GM23248 (cell line): ENCODE measurements at regions not wholly inside any gene's neighbourhood (a gene's known extent, or its start where the extent isn't known, plus 50 kb on each side); places are given as distances from the start of the nearest gene placed in this dataset.

Experiments used
- EZH2 ChIP-seq: fragments of 200-600 bp; sonication (generic); IDR thresholded peaks from 2 replicates; pipeline ENCODE4 v1.6.1; 2018; ENCODE audit warnings: antibody characterized with exemption, mild to moderate bottlenecking; ENCODE audit not compliant: insufficient read depth, poor library complexity, severe bottlenecking
- EZH2phosphoT487 ChIP-seq: fragments of 200-600 bp; sonication (generic); IDR thresholded peaks from 2 replicates; pipeline ENCODE4 v1.6.1; 2018; ENCODE audit warnings: antibody characterized with exemption, moderate library complexity, mild to moderate bottlenecking, low read depth; ENCODE audit not compliant: insufficient read depth

DNA sequence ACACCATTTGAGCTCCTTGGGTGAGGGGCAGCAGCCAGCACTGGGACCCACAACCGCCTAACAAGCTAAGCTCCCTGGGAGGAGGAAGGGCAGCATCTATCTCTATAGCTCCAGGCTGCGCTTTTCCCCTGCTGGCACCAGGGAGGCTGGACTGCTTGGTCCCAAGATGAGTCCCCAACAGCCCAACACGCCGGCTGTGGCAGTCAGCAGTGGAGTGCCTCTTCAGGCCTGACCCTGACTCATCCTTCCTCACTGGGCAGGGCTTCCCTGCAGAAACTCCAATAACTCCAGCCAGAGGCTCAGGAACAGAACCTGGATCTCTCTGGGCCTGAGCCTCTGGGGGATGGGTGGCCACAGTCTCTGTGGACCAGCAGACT, 113.7 kb upstream of the ADAMTS16 start:
- TF ChIP-seq EZH2 (no peak), EZH2phosphoT487 (no peak)
